Activated CD8-positive, alpha-beta T cell treated with anti-CD3 and anti-CD28 coated beads for 36 hours (primary cell): ENCODE measurements at regions not wholly inside any gene's neighbourhood (a gene's known extent, or its start where the extent isn't known, plus 50 kb on each side); places are given as distances from the start of the nearest gene placed in this dataset.

Experiments
- ATAC-seq: fragments of 200-7000 bp; cut with Tn5 transposase; one replicate; pipeline ENCODE4 v1.10.0; 2021; ENCODE audit warnings: mild to moderate bottlenecking, moderate library complexity
- CTCF ChIA-PET: fragments of 350-600 bp; sonication (Branson Sonifier 250); formaldehyde crosslinking; loops from one replicate; lab custom pipeline; 2021; ENCODE audit warnings: antibody characterized with exemption; lab: Charles Lee
- POLR2A ChIA-PET: fragments of 350-600 bp; sonication (Branson Sonifier 250); formaldehyde crosslinking; loops from one replicate; lab custom pipeline; 2021; ENCODE audit warnings: antibody characterized with exemption; lab: Charles Lee
- DNase-seq: peaks from one replicate; pipeline ENCODE4 v3.0.0-alpha.2; 2020
- H3K27ac Mint-ChIP-seq: one replicate; pipeline ENCODE4 v1.8.0; 2021; ENCODE audit warnings: mild to moderate bottlenecking, mixed read lengths
- H3K27me3 Mint-ChIP-seq: one replicate; pipeline ENCODE4 v1.8.0; 2021; ENCODE audit warnings: mixed read lengths
- H3K36me3 Mint-ChIP-seq: one replicate; pipeline ENCODE4 v1.8.0; 2021; ENCODE audit warnings: low read depth, mixed read lengths
- H3K4me1 Mint-ChIP-seq: one replicate; pipeline ENCODE4 v1.8.0; 2021; ENCODE audit warnings: low read depth, mixed read lengths
- H3K4me3 Mint-ChIP-seq: one replicate; pipeline ENCODE4 v1.8.0; 2021; ENCODE audit warnings: mild to moderate bottlenecking, moderate library complexity, mixed read lengths
- H3K9me3 Mint-ChIP-seq: one replicate; pipeline ENCODE4 v1.8.0; 2021; ENCODE audit warnings: mixed read lengths
- CTCF ChIP-seq: fragments of 200-600 bp; IDR thresholded peaks from one replicate; pipeline ENCODE4 v1.8.0; 2022; ENCODE audit warnings: antibody characterized with exemption, mild to moderate bottlenecking
- intact Hi-C: fragments of 100-400 bp; cut with micrococcal nuclease; formaldehyde crosslinking; loops from one replicate; pipeline ENCODE4 v1.10.0; 2022

- Mint-ChIP-seq H3K36me3 (no peaks in the 10 kb centered on the region), H3K27me3 (no peaks in the 10 kb centered on the region)
- no peak for ATAC-seq
Observed at GRCh38 chr3:34686541-34686940, 888.1 kb downstream of the PDCD6IP start.

GRCh38 chr3:34687671-34688070, 889.2 kb downstream of the PDCD6IP start:
- Mint-ChIP-seq H3K27me3 (no peaks in the 10 kb centered on the region), H3K4me1 (no peaks in the 10 kb centered on the region), H3K36me3 (no peaks in the 10 kb centered on the region), H3K27ac (no peak overlapping the region), H3K4me3 (no peak overlapping the region), H3K9me3 (no peaks in the 10 kb centered on the region)
- ATAC-seq (no peak), DNase-seq (no peak)
- POLR2A ChIA-PET, result no interaction called here
- intact Hi-C loops, result loop anchor here (10.0 kb wide), 1 partner anchor 803 kb away; no protein-coding TSS in a partner anchor
- no peak for TF ChIP-seq CTCF
- CTCF ChIA-PET, result no interaction called here

More at GRCh38 chr3:34686541-34686940, 888.1 kb downstream of the PDCD6IP start:
- Mint-ChIP-seq H3K9me3 (no peaks in the 10 kb centered on the region), H3K4me3 (no peak overlapping the region), H3K27ac (no peak overlapping the region), H3K4me1 (no peaks in the 10 kb centered on the region)
- no peak for TF ChIP-seq CTCF
- intact Hi-C loops, result loop anchor here (10.0 kb wide), 1 partner anchor 802 kb away; no protein-coding TSS in a partner anchor
- no peak for DNase-seq
- CTCF ChIA-PET, result no interaction called here
- POLR2A ChIA-PET, result no interaction called here

- DNase-seq (no peak), ATAC-seq (no peak)
- POLR2A ChIA-PET, result no interaction called here
- no peaks in the 10 kb centered on the region for H3K4me1 Mint-ChIP-seq
- H3K9me3 Mint-ChIP-seq, result peaks cover 15% of the 10 kb centered on the region
- H3K4me3 Mint-ChIP-seq, result no peak overlapping the region
- no peaks in the 10 kb centered on the region for H3K36me3 Mint-ChIP-seq
- TF ChIP-seq CTCF, result no peak
- no peak overlapping the region for H3K27ac Mint-ChIP-seq
- no peaks in the 10 kb centered on the region for H3K27me3 Mint-ChIP-seq
- intact Hi-C loops, result no loop called here
- CTCF ChIA-PET, result no interaction called here
Observed at GRCh38 chr3:34696831-34697230, 898.4 kb downstream of the PDCD6IP start.

- Mint-ChIP-seq H3K36me3 (no peaks in the 10 kb centered on the region), H3K9me3 (peaks cover 21% of the 10 kb centered on the region), H3K27me3 (no peaks in the 10 kb centered on the region), H3K27ac (no peak overlapping the region), H3K4me3 (no peak overlapping the region), H3K4me1 (no peaks in the 10 kb centered on the region)
- no peak for TF ChIP-seq CTCF
- intact Hi-C loops, result no loop called here
- ChIA-PET CTCF (no interaction called here), POLR2A (no interaction called here)
- DNase-seq, result no peak
- no peak for ATAC-seq
Observed at GRCh38 chr3:34703053-34703452, 904.6 kb downstream of the PDCD6IP start.

GRCh38 chr3:34724916-34725499, 914.3 kb upstream of the ARPP21 start:
- Mint-ChIP-seq H3K36me3 (no peaks in the 10 kb centered on the region), H3K27me3 (no peaks in the 10 kb centered on the region), H3K4me3 (no peak overlapping the region), H3K27ac (no peak overlapping the region), H3K4me1 (no peaks in the 10 kb centered on the region), H3K9me3 (peaks cover 3% of the 10 kb centered on the region)
- no peak for ATAC-seq
- intact Hi-C loops, result no loop called here
- POLR2A ChIA-PET, result no interaction called here
- no peak for TF ChIP-seq CTCF
- no peak for DNase-seq
- CTCF ChIA-PET, result no interaction called here
